GM21381 (cell line): ENCODE measurements at regions not wholly inside any gene's neighbourhood (a gene's known extent, or its start where the extent isn't known, plus 50 kb on each side); places are given as distances from the start of the nearest gene placed in this dataset.

ENCODE experiments used
- ATAC-seq: cut with Tn5 transposase; IDR thresholded peaks from one replicate; pipeline ENCODE4 v1.9.1; 2021; ENCODE audit warnings: mild to moderate bottlenecking, moderate library complexity; ENCODE audit not compliant: unreplicated experiment

- no peak for ATAC-seq
These were observed 208.3 kb downstream of the BCL11B start for GRCh38 chr14:99063620-99064225.

- ATAC-seq = no peak
These were observed 207.6 kb downstream of the BCL11B start for GRCh38 chr14:99064262-99064954.

DNA sequence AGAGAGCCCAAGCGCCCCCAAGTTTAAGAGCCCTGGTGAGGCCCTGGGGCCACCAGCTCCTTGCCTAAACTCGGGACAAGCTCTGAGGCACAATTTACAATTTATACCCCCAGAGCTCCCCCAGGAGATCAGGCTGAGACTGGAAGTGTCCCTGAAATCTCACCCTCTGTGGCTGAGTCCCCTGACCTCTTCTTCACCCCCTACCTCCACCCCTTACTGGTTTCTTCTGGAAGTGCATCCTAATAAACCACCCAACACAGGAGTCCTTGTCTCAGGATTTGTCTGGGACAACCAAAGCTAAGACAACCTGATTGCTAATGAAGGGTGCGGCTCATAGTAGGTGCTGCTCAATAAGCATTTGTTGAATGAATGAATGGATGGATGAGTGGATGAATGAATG, 206.4 kb downstream of the BCL11B start:
- ATAC-seq = no peak

DNA sequence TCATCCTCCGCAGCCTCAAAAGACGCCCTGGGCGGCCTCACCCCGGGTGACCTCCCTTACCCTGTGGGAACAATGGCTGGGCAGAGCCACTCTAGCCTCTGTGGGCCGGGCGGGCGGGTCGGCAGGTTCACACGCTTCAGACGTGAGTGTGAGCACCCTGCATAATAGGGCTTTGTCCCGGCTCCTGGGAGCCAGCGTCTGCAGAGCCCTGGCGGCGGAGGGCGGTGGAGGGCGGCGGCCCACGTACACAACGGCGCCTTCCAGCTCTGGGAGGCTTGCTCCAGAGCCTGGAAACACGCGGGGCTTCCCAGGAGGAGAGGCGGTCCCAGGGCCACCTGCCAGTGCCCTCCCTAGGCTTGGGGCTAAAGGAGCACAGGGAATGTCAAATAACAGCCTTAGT, 205.6 kb downstream of the BCL11B start:
- ATAC-seq = no peak

GRCh38 chr14:99067141-99067920, 204.7 kb downstream of the BCL11B start:
- no peak for ATAC-seq

DNA sequence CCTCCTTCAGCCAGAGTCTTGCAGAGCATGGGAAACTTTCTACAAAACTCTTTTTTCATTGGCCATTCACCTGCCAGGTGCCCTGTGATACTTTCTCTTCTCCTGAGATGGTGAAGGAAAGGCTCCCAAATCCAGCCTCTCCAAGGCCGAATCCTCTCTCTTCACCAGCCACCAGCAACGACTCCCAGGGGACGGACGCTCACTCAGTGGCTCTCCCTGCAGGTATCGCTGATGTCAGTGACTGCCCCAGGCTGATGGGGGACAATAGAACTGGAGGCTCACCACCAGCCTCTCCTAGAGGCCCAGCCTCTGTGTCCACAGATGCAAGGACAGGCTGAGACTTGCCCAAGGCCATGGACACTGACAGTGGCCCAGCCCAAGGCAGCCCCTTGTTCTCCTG, 204.1 kb downstream of the BCL11B start:
- ATAC-seq = no peak

- ATAC-seq = no peak
These were observed 202.1 kb downstream of the BCL11B start for GRCh38 chr14:99069946-99070345.

DNA sequence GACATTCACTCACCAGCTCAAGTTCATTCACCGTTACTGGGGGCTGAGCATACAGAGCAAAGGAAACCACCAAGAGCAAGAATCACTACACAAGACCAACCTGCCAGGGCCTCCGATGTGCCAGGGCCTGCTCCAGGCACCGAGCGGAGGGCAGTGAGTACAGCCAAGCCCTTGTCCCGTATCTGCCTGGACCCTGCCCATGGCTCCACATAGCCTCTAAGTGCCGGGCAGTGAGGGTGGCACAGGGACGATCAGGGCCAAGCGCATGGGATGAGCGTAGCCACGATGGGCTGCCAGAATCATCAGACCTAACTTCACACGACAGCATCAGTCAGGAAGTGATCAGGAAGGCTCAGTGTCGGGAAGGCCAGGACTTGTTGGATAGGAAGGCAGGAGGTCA, 199.6 kb downstream of the BCL11B start:
- no peak for ATAC-seq

DNA sequence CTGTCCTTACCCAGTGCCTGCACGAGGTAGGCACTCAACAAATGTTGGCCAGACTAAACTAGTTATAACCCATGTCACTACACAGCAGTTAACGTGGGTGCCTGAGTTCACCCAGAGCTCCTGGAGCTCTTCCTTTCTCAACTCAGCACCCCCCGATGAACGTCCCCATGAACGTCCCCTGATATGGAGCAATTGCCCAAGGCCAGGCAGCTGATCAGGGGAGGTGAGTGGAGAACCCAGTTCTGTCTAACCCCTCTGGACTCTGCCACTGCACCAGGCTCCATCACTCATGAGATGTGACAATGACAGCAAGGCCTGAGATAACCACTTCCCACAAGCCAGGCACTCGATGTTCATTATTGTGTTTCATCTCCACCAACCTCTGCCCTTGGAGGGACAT, 199.0 kb downstream of the BCL11B start:
- ATAC-seq = no peak

GRCh38 chr14:99073431-99073830, 198.6 kb downstream of the BCL11B start:
- no peak for ATAC-seq

DNA sequence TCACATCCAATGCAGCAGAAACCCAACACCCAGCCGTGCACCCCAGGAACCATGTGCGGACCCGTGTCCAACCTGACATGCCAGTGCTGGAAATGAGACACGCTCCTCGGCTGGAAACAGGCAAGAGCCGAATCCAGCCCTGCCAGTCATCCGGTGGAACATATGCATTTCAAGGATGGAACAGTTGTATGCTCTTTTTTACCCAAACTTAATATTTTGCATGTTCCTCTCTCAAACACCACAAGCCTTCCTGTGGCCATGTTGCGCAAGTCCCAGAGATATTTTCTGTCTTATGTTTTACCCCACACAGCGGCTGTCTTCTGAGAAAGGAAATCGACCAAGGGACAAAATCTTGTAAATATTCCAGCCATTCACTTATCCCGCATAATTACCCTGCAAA, 196.9 kb downstream of the BCL11B start:
- no peak for ATAC-seq

DNA sequence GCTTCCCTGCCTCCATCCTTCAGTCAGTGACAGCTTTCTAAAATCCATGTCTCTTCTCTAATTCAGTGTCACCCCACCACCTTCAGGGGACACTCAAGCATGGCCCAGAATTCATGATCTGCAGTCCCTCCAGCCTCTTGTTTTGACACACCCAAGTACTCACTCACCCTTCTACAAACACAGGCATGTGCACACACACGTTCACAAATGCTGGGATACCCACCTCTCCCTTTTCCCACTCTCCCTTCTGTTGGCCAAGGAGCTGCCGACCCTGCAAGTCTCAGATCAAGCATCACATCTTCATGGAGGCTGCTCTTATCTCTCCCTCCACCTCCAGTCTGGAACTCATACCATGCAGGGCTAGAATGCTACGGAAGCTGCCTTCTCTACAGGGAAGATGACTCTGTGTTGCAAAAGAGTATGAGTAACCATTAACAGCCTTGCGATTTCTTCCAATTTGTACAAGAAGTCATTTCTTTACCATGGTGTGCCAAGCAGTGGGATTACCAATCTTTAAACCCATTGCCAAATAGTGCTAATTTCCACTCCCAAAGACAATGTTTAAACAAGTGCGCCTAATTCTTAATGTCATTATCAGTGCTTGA, 196.1 kb downstream of the BCL11B start:
- ATAC-seq = no peak

GRCh38 chr14:99077076-99077843, 194.7 kb downstream of the BCL11B start:
- no peak for ATAC-seq

DNA sequence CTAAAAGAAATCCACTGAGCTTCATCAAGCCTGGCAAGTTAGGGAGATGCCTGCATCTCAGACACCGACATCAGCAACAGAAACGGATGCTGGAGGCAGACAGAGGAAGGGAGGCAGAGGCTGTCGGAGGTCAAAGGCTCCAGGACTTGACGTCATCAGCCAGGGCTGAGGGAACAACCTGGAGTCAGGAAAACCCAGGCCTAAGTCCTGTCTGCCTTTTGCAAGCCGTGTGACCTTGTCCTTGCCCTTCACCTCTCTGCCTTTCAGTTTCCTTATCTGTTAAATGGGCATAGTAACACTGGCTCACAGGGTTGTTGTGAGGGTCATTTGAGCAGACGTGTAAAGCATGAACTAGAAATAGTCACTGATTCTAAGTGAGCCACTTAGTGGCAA, 194.2 kb downstream of the BCL11B start:
- ATAC-seq = no peak

DNA sequence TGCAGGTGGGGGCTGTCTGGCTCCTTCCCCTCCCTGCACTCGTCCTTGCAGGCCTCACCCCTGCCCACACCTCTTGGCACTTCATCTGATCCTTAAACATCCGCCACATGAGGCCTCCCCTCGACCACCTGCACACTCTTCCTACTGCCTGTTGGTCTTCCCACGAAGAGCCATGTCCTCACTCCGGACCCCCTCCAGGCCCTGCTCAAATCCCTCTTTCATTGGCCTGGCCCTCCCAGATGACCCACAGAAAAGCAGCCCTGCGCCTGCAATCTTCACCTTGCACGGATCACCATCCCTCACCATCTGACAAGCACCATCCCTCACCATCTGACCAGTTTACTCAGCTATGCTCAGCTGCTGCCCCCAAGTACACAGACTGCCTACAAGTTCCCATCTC, 193.6 kb downstream of the BCL11B start:
- ATAC-seq = no peak

GRCh38 chr14:99079061-99079727, 192.8 kb downstream of the BCL11B start:
- ATAC-seq = no peak

GRCh38 chr14:99080306-99080705, 191.7 kb downstream of the BCL11B start:
- ATAC-seq = no peak

GRCh38 chr14:99081156-99081765, 190.7 kb downstream of the BCL11B start:
- no peak for ATAC-seq

GRCh38 chr14:99081880-99082279, 190.1 kb downstream of the BCL11B start:
- ATAC-seq = no peak
